ENCODE measurements at regions not wholly inside any gene's neighbourhood (a gene's known extent, or its start where the extent isn't known, plus 50 kb on each side); places are given as distances from the start of the nearest gene placed in this dataset.

DNA sequence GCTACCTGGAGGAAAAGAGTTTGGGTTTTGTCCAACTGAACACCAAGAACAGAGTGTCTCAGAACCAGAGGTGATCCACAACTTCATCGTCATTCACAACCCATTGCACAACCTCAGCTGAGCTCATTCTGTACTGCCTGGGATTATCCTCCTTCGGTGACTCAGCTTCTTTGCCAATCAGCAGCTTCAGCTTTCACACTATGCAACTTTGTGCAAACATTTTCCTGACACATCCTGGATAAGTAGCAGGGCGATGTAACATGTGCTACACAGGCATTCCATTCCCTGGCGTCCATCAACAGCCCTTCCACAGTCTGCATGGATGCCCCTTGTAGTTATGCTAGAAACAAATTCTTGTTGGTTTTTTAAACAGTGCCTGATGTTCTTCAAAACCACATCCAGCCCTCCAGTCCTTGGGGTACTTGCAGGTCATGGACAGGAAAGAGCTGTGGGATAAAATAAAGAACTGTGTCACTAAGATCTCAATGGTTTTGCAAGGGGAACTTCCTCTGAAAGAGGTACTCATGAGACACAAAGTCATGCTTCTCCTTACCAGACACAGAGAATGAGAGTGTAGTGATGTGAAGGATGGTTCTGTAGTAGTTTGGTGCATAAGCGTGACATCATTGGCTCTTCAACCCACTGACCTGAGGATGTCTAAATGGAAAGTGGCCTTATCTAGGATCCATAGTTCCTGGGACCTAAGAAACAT, 478.5 kb downstream of the KIF20B start:
- H3K36me3 ChIP-seq (ENCODE audit: insufficient read depth, low read length) = no peaks in the 10 kb centered on the region
- TF ChIP-seq, protein P1, sequence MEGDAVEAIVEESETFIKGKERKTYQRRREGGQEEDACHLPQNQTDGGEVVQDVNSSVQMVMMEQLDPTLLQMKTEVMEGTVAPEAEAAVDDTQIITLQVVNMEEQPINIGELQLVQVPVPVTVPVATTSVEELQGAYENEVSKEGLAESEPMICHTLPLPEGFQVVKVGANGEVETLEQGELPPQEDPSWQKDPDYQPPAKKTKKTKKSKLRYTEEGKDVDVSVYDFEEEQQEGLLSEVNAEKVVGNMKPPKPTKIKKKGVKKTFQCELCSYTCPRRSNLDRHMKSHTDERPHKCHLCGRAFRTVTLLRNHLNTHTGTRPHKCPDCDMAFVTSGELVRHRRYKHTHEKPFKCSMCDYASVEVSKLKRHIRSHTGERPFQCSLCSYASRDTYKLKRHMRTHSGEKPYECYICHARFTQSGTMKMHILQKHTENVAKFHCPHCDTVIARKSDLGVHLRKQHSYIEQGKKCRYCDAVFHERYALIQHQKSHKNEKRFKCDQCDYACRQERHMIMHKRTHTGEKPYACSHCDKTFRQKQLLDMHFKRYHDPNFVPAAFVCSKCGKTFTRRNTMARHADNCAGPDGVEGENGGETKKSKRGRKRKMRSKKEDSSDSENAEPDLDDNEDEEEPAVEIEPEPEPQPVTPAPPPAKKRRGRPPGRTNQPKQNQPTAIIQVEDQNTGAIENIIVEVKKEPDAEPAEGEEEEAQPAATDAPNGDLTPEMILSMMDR (IDR thresholded peaks at IDR 0.05; ENCODE audit: insufficient read depth, low read depth, low read length) = no peak
- no peak for TF ChIP-seq EZH2 (IDR thresholded peaks at IDR 0.05; ENCODE audit: insufficient read depth, low read length)
- no peaks in the 10 kb centered on the region for H3K9me3 ChIP-seq (ENCODE audit: insufficient read depth, low read depth, low read length)
- no peak overlapping the region for H3K9ac ChIP-seq (ENCODE audit: low read length)
- no peaks in the 10 kb centered on the region for H3K79me2 ChIP-seq (ENCODE audit: insufficient read depth, low read length)
- Mint-ChIP-seq H3K27me3 (ENCODE audit: low read depth, unreplicated experiment) (no peaks in the 10 kb centered on the region), H3K9me3 (ENCODE audit: unreplicated experiment) (peaks cover 3% of the 10 kb centered on the region), H3K4me3 (ENCODE audit: unreplicated experiment) (no peak overlapping the region), H3K36me3 (ENCODE audit: low read depth, unreplicated experiment) (no peaks in the 10 kb centered on the region), H3K27ac (ENCODE audit: unreplicated experiment) (peak overlapping the region; percentile 87), H3K4me1 (ENCODE audit: low read depth, unreplicated experiment) (peaks cover 12% of the 10 kb centered on the region)
- DNase-seq (ENCODE audit: low read depth) = peak; percentile 96
- no peaks in the 10 kb centered on the region for H4K20me1 ChIP-seq (ENCODE audit: insufficient read depth, low read length)
- H3K4me2 ChIP-seq (ENCODE audit: low read length) = no peak overlapping the region
- no peak overlapping the region for H3K4me3 ChIP-seq (ENCODE audit: insufficient read depth, low read depth, low read length)
- no peak overlapping the region for H2AFZ ChIP-seq (ENCODE audit: low read depth, low read length)
- no peaks in the 10 kb centered on the region for H3K27me3 ChIP-seq (ENCODE audit: insufficient read depth, low read length)
- peaks cover 6% of the 10 kb centered on the region for H3K4me1 ChIP-seq (ENCODE audit: insufficient read depth, low read length)
- H3K27ac ChIP-seq (ENCODE audit: low read depth, low read length) = no peak overlapping the region
- FAIRE-seq = no peak

DNA sequence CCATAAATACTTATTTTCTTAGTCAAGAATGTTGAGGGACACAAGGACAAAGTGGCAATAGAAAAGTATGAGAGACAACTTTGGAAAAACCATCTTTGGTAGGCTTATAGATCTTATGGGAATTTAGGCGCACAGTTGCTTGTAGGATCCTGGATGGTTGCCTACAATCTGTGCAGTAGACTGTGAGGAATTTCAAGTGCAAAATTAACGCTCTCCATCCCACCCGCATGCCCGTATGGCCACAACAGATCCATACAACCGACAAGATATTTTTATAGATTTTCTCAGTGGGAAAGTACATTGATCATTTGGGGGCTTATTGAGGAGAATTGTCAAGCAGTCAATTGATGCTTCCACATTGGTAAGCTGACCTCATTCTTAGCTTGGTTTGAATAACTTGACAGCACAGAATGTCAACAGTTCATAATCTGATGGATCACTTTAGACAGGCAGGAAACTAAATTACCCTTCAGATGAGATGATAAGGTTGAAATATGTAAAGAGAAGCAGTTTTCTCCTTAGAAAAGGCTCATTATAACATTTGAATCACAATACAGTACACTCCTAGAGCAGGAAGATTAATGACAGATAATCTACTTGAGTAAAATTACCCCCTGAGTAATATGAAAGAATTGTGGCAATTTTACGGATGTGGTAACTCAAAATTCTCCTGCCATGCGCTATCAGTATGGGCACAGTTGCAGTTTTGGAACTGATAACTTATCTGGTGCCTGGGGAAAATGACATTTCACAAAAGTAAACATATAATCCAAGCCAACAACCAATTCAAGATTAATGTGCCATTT, 479.7 kb downstream of the KIF20B start:
- Histone ChIP-seq H3K4me3 (ENCODE audit: insufficient read depth, low read depth, low read length) (no peak overlapping the region), H3K27ac (ENCODE audit: low read depth, low read length) (no peak overlapping the region), H2AFZ (ENCODE audit: low read depth, low read length) (no peak overlapping the region), H4K20me1 (ENCODE audit: insufficient read depth, low read length) (no peaks in the 10 kb centered on the region), H3K4me2 (ENCODE audit: low read length) (no peak overlapping the region), H3K36me3 (ENCODE audit: insufficient read depth, low read length) (no peaks in the 10 kb centered on the region), H3K9ac (ENCODE audit: low read length) (no peak overlapping the region), H3K79me2 (ENCODE audit: insufficient read depth, low read length) (no peaks in the 10 kb centered on the region), H3K27me3 (ENCODE audit: insufficient read depth, low read length) (no peaks in the 10 kb centered on the region), H3K4me1 (ENCODE audit: insufficient read depth, low read length) (peaks cover 6% of the 10 kb centered on the region), H3K9me3 (ENCODE audit: insufficient read depth, low read depth, low read length) (no peaks in the 10 kb centered on the region)
- no peak overlapping the region for H3K4me3 Mint-ChIP-seq (ENCODE audit: unreplicated experiment)
- H3K4me1 Mint-ChIP-seq (ENCODE audit: low read depth, unreplicated experiment) = peaks cover 12% of the 10 kb centered on the region
- H3K27ac Mint-ChIP-seq (ENCODE audit: unreplicated experiment) = no peak overlapping the region
- TF ChIP-seq, protein P1 (IDR thresholded peaks at IDR 0.05; ENCODE audit: insufficient read depth, low read depth, low read length) = no peak
- no peak for TF ChIP-seq EZH2 (IDR thresholded peaks at IDR 0.05; ENCODE audit: insufficient read depth, low read length)
- H3K36me3 Mint-ChIP-seq (ENCODE audit: low read depth, unreplicated experiment) = no peaks in the 10 kb centered on the region
- FAIRE-seq = no peak
- peak; percentile 94 for DNase-seq (ENCODE audit: low read depth)
- peaks cover 3% of the 10 kb centered on the region for H3K9me3 Mint-ChIP-seq (ENCODE audit: unreplicated experiment)
- H3K27me3 Mint-ChIP-seq (ENCODE audit: low read depth, unreplicated experiment) = no peaks in the 10 kb centered on the region
